ENCODE measurements at regions not wholly inside any gene's neighbourhood (a gene's known extent, or its start where the extent isn't known, plus 50 kb on each side); places are given as distances from the start of the nearest gene placed in this dataset.

DNA sequence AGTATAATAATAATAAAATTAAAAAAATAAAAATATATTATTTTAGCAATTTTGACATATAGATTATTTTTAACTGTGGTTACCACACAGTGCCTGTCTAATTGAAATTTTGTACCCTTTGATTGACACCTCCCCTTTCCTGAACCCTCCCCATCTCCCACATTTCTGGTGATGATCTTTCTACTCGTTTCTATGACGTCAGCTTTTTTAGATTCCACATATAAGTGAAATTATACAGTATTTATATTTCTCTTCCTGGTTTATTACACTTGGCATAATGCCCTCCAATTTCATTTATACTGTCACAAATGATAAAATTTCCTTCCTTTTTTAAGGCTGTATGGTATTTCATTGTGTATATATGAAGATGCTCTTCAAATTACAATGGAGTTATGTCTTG is 258.1 kb upstream of the PTCHD4 start:
- TF ChIP-seq TCF12 (IDR thresholded peaks at IDR 0.05; ENCODE audit: low read depth) (no peak), RAD21 (IDR thresholded peaks at IDR 0.05; ENCODE audit: low read depth) (no peak), CEBPB (IDR thresholded peaks at IDR 0.05) (no peak), EP300 (IDR thresholded peaks at IDR 0.05; ENCODE audit: borderline replicate concordance) (no peak)
- TF ChIP-seq, protein P1, sequence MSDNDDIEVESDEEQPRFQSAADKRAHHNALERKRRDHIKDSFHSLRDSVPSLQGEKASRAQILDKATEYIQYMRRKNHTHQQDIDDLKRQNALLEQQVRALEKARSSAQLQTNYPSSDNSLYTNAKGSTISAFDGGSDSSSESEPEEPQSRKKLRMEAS (IDR thresholded peaks at IDR 0.05) = no peak

Measured in Ishikawa (cell line).